ENCODE measurements at regions not wholly inside any gene's neighbourhood (a gene's known extent, or its start where the extent isn't known, plus 50 kb on each side); places are given as distances from the start of the nearest gene placed in this dataset.

DNA sequence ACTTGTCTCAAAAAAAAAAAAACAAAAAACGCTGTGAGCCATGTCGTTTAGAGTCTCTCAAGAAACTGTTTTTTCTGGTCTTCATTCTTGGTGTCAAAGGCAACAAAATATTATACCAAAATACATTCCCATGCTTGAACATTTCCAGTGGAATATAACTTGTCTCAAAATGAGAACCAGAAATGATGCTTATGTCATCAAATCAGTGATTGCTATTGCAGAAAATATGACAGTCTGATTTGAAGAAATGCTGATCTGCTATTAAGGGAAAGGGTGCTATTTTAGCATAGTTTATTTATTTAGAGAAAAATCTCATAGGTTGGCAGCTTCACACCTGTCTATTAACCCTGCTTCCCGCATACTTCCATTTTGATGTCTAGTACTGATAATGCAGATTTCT, 82.4 kb upstream of the ACSL3 start:
- TF ChIP-seq POLR2A (IDR thresholded peaks at IDR 0.05): no peak
- TF ChIP-seq, protein P1, sequence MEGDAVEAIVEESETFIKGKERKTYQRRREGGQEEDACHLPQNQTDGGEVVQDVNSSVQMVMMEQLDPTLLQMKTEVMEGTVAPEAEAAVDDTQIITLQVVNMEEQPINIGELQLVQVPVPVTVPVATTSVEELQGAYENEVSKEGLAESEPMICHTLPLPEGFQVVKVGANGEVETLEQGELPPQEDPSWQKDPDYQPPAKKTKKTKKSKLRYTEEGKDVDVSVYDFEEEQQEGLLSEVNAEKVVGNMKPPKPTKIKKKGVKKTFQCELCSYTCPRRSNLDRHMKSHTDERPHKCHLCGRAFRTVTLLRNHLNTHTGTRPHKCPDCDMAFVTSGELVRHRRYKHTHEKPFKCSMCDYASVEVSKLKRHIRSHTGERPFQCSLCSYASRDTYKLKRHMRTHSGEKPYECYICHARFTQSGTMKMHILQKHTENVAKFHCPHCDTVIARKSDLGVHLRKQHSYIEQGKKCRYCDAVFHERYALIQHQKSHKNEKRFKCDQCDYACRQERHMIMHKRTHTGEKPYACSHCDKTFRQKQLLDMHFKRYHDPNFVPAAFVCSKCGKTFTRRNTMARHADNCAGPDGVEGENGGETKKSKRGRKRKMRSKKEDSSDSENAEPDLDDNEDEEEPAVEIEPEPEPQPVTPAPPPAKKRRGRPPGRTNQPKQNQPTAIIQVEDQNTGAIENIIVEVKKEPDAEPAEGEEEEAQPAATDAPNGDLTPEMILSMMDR (IDR thresholded peaks at IDR 0.05): no peak

Measured in tibial nerve (tissue), 3 donors.